HepG2 (cell line): ENCODE measurements at regions not wholly inside any gene's neighbourhood (a gene's known extent, or its start where the extent isn't known, plus 50 kb on each side); places are given as distances from the start of the nearest gene placed in this dataset.

Experiments
- ATAC-seq: fragments of 200-7000 bp; cut with Tn5 transposase; 3 replicates; pipeline ENCODE4 v1.9.1; 2020; ENCODE audit warnings: mild to moderate bottlenecking, moderate library complexity
- BruUV-seq: library from RNA; stranded (reverse); fragments of 400-500 nt; replicated peaks from 2 replicates; lab custom pipeline; 2021; lab: Mats Ljungman, UMichigan
- CTCF ChIA-PET: fragments of 300-600 bp; formaldehyde crosslinking; extraction: SDS; loops from one replicate; lab custom pipeline; 2021; ENCODE audit warnings: low total read pairs, inconsistent platforms, low intra/inter-chr PET ratio; lab: Yijun Ruan, JAX
- POLR2A ChIA-PET: fragments of 350-600 bp; sonication (Branson Sonifier 250); formaldehyde crosslinking; loops from one replicate; lab custom pipeline; 2020; ENCODE audit warnings: antibody characterized with exemption, inconsistent platforms; lab: Yijun Ruan, JAX
- DNase-seq: peaks from one replicate; pipeline ENCODE4 v3.0.0-alpha.2; 2015; ENCODE audit warnings: low spot score
- FAIRE-seq: peaks from 3 replicates; lab custom pipeline; 2011; peaks lifted over from hg19 to GRCh38; lab: Jason Lieb, UNC
- H2AFZ ChIP-seq: one replicate; pipeline ENCODE4 v1.6.1; 2011; ENCODE audit warnings: low read length, inconsistent platforms
- H3K27ac ChIP-seq: fragments of 300-600 bp; 3 replicates; pipeline ENCODE4 v1.8.0; 2011; ENCODE audit warnings: mixed run types, mild to moderate bottlenecking, mixed read lengths, low read length, inconsistent platforms; ENCODE audit not compliant: insufficient read depth; ENCODE audit errors: extremely low read length
- H3K27me3 ChIP-seq, 2 experiments: fragments of 200-600 bp in 1 of 2; 2 replicates in 1 of 2; 3 replicates in 1 of 2; pipeline versions ENCODE4 v1.6.0 to v1.8.0; 2011; ENCODE audit warnings: low read length in 2 of 2, mild to moderate bottlenecking in 2 of 2, moderate library complexity in 2 of 2, inconsistent platforms in 1 of 2; ENCODE audit not compliant: insufficient read depth in 2 of 2, control insufficient read depth in 1 of 2
- H3K36me3 ChIP-seq, 2 experiments: fragments of 200-600 bp in 1 of 2; replicated peaks in 1 of 2; 2 replicates in 1 of 2; 3 replicates in 1 of 2; pipeline versions ENCODE4 v1.5.1 to v1.8.0; 2011; ENCODE audit warnings: low read length in 2 of 2, inconsistent platforms in 1 of 2; ENCODE audit not compliant: insufficient read depth in 2 of 2, control insufficient read depth in 1 of 2
- H3K4me1 ChIP-seq: 2 replicates; pipeline ENCODE4 v1.5.1; 2012; ENCODE audit warnings: low read length, inconsistent platforms; ENCODE audit not compliant: insufficient read depth
- H3K4me2 ChIP-seq: 2 replicates; pipeline ENCODE4 v1.6.0; 2011; ENCODE audit warnings: low read depth, low read length, inconsistent platforms
- H3K4me3 ChIP-seq, 3 experiments: fragments of 200-600 bp in 1 of 3; sonication (generic), shearing (Covaris generic) in 1 of 3; replicated peaks in 1 of 3; 2 replicates each; pipeline ENCODE4 v1.5.1; 2011 to 2016; ENCODE audit warnings: low read length in 3 of 3, inconsistent platforms in 2 of 3, low read depth in 2 of 3, mild to moderate bottlenecking in 2 of 3, control low read depth in 1 of 3, mixed read lengths in 1 of 3; ENCODE audit not compliant: insufficient read depth in 1 of 3
- H3K79me2 ChIP-seq: one replicate; pipeline ENCODE4 v1.6.1; 2011; ENCODE audit warnings: low read length, inconsistent platforms; ENCODE audit not compliant: insufficient read depth
- H3K9ac ChIP-seq: 2 replicates; pipeline ENCODE4 v1.6.0; 2011; ENCODE audit warnings: mild to moderate bottlenecking, low read depth, low read length, inconsistent platforms; ENCODE audit not compliant: insufficient read depth
- H3K9me3 ChIP-seq: 2 replicates; pipeline ENCODE4 v1.5.1; 2012; ENCODE audit warnings: mild to moderate bottlenecking, low read length
- H4K20me1 ChIP-seq: 2 replicates; pipeline ENCODE4 v1.6.0; 2011; ENCODE audit warnings: inconsistent platforms, mild to moderate bottlenecking, low read length, moderate library complexity; ENCODE audit not compliant: insufficient read depth
- GFI1 ChIP-seq: sonication (generic); formaldehyde crosslinking; IDR thresholded peaks from 2 replicates; pipeline ENCODE4 v1.5.0; 2020; ENCODE audit warnings: missing genetic modification reagents, mild to moderate bottlenecking, borderline replicate concordance
- HCFC1 ChIP-seq: fragments of 150-350 bp; IDR thresholded peaks from 2 replicates; pipeline ENCODE4 v1.6.1; 2014; ENCODE audit warnings: low read depth, low read length
- IKZF4 ChIP-seq: sonication (generic); formaldehyde crosslinking; IDR thresholded peaks from 2 replicates; pipeline ENCODE4 v1.5.1; 2020; ENCODE audit warnings: borderline replicate concordance, mild to moderate bottlenecking, low read depth, missing genetic modification reagents; ENCODE audit errors: not compliant biosample characterization
- REPIN1 ChIP-seq: sonication (generic); formaldehyde crosslinking; IDR thresholded peaks from 2 replicates; pipeline ENCODE4 v1.8.0; 2022; ENCODE audit warnings: missing genetic modification reagents, low read depth, mild to moderate bottlenecking, borderline replicate concordance
- ZHX1 ChIP-seq: sonication (generic); formaldehyde crosslinking; IDR thresholded peaks from 2 replicates; pipeline ENCODE4 v1.8.1; 2022; ENCODE audit warnings: low read depth, mild to moderate bottlenecking, missing genetic modification reagents
- ZNF160 ChIP-seq: sonication (generic); formaldehyde crosslinking; IDR thresholded peaks from 2 replicates; pipeline ENCODE4 v1.8.0; 2022; ENCODE audit warnings: mild to moderate bottlenecking, inconsistent platforms, missing genetic modification reagents
- ZNF33A ChIP-seq: sonication (generic); formaldehyde crosslinking; IDR thresholded peaks from 2 replicates; pipeline ENCODE4 v1.5.1; 2020; ENCODE audit warnings: missing genetic modification reagents, mild to moderate bottlenecking, moderate library complexity, borderline replicate concordance
- ZSCAN21 ChIP-seq: sonication (generic); formaldehyde crosslinking; IDR thresholded peaks from 2 replicates; pipeline ENCODE4 v1.8.0; 2022; ENCODE audit warnings: mild to moderate bottlenecking, missing genetic modification reagents, moderate library complexity, borderline replicate concordance
- WGBS: methylation state at CpG from one replicate; pipeline ENCODE4 v1.1.6; 2017; ENCODE audit warnings: low lambda C conversion rate; 5-methylcytosine and 5-hydroxymethylcytosine counted together
- in situ Hi-C: cut with HindIII; loops from 2 replicates; pipeline ENCODE4 v1.10.0; 2017; ENCODE audit warnings: low pct_unique_long_range_greater_than_20kb; ENCODE audit not compliant: extremely low pct_ligation_motif_present
- intact Hi-C: fragments of 100-400 bp; cut with micrococcal nuclease; formaldehyde crosslinking; loops from one replicate; pipeline ENCODE4 v1.10.0; 2022; ENCODE audit not compliant: unreplicated experiment
- TF ChIP-seq, protein P1 (sequence below): sonication (generic); formaldehyde crosslinking; IDR thresholded peaks from 2 replicates; pipeline ENCODE4 v1.4.0; 2020; ENCODE audit warnings: missing genetic modification reagents, low read depth, mild to moderate bottlenecking, borderline replicate concordance
- TF ChIP-seq, protein P2 (sequence below): sonication (generic); formaldehyde crosslinking; IDR thresholded peaks from 2 replicates; pipeline ENCODE4 v1.4.0; 2020; ENCODE audit warnings: mild to moderate bottlenecking, missing genetic modification reagents

GRCh38 chr1:229975047-229975446 is 92.0 kb upstream of the GALNT2 start:
- WGBS = 55% methylated on average over 4 of the region's 4 CpGs
- H3K27me3 ChIP-seq = 0 out of 5 replicates have a peak, but pooled peaks cover 0 to 3% of the 10 kb centered on the region in 2 experiments
- H3K4me2 ChIP-seq = no peak overlapping the region
- ATAC-seq (no peak), FAIRE-seq (no peak), DNase-seq (no peak)
- intact Hi-C loops = loop anchor here (10.0 kb wide), 1 partner anchor 60 kb away; no protein-coding TSS in a partner anchor
- no peaks in the 10 kb centered on the region for H3K36me3 ChIP-seq
- H3K4me1 ChIP-seq = peaks cover 5% of the 10 kb centered on the region; the same call in 1 of the 2 replicates
- in situ Hi-C loops = loop anchor here (10.0 kb wide), 1 partner anchor 340 kb away; no protein-coding TSS in a partner anchor
- no peaks in the 10 kb centered on the region for H3K79me2 ChIP-seq
- H4K20me1 ChIP-seq = no peaks in the 10 kb centered on the region
- no TSS peak for BruUV-seq
- ChIA-PET POLR2A (no interaction called here), CTCF (no interaction called here)
- no peaks in the 10 kb centered on the region for H3K9me3 ChIP-seq
- H2AFZ ChIP-seq = no peak overlapping the region
- H3K27ac ChIP-seq = no peak overlapping the region
- H3K9ac ChIP-seq = no peak overlapping the region
- no peak for TF ChIP-seq GFI1
- TF ChIP-seq REPIN1 (CRISPR knock-in tag) = no peak
- TF ChIP-seq ZHX1 (CRISPR knock-in tag) = no peak
- TF ChIP-seq, protein P1, sequence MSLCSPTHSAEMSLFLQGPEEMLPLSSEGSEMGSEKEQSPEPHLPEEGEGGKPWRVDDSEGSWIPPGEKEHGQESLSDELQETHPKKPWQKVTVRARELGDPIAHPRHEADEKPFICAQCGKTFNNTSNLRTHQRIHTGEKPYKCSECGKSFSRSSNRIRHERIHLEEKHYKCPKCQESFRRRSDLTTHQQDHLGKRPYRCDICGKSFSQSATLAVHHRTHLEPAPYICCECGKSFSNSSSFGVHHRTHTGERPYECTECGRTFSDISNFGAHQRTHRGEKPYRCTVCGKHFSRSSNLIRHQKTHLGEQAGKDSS = no peak
- TF ChIP-seq, protein P2, sequence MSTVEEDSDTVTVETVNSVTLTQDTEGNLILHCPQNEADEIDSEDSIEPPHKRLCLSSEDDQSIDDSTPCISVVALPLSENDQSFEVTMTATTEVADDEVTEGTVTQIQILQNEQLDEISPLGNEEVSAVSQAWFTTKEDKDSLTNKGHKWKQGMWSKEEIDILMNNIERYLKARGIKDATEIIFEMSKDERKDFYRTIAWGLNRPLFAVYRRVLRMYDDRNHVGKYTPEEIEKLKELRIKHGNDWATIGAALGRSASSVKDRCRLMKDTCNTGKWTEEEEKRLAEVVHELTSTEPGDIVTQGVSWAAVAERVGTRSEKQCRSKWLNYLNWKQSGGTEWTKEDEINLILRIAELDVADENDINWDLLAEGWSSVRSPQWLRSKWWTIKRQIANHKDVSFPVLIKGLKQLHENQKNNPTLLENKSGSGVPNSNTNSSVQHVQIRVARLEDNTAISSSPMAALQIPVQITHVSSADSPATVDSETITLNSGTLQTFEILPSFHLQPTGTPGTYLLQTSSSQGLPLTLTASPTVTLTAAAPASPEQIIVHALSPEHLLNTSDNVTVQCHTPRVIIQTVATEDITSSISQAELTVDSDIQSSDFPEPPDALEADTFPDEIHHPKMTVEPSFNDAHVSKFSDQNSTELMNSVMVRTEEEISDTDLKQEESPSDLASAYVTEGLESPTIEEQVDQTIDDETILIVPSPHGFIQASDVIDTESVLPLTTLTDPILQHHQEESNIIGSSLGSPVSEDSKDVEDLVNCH (CRISPR knock-in tag) = no peak
- TF ChIP-seq IKZF4 (CRISPR knock-in tag) = no peak
- no peak for TF ChIP-seq ZNF160 (CRISPR knock-in tag)
- no peak for TF ChIP-seq ZSCAN21
- TF ChIP-seq HCFC1 = no peak
- no peak for TF ChIP-seq ZNF33A (CRISPR knock-in tag)
- no peak overlapping the region for H3K4me3 ChIP-seq
